ENCODE measurements at regions not wholly inside any gene's neighbourhood (a gene's known extent, or its start where the extent isn't known, plus 50 kb on each side); places are given as distances from the start of the nearest gene placed in this dataset.

DNA sequence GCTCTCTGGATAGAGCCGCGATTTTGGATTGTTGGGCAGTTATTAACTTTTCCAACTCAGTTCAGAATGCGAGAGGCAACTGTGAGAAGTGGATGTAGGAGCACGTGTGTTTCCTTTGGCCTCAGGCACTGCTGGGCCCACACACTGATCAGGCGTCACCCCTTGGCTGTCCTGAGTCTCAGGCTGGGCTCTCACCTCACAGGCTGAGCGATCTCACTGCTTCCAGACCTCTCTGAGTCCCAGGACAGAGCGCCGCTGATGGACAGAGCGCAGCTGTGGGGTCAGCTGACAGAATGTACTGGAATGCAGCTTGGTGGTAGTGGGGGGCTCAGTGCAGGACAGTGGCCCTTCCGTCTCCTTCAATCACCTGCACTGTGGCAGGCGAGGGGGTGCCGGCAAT is 516.2 kb downstream of the TBC1D22A start:
- Mint-ChIP-seq H3K4me3 (no peak overlapping the region), H3K4me1 (no peaks in the 10 kb centered on the region), H3K9me3 (no peaks in the 10 kb centered on the region), H3K27ac (no peak overlapping the region), H3K36me3 (no peaks in the 10 kb centered on the region), H3K27me3 (peaks cover 11 to 16% of the 10 kb centered on the region in 2 donors)
- peak in 1 of 5 donors; percentile 12 for DNase-seq
- Histone ChIP-seq H3K4me1 (ENCODE audit: insufficient read depth, low read length) (no peaks in the 10 kb centered on the region), H3K27me3 (ENCODE audit: insufficient read depth, low read length, poor library complexity, severe bottlenecking) (no peaks in the 10 kb centered on the region), H3K36me3 (ENCODE audit: insufficient read depth, low read length) (no peaks in the 10 kb centered on the region), H3K4me3 (ENCODE audit: low read length) (no peak overlapping the region), H3K27ac (ENCODE audit: low read depth, low read length) (no peak overlapping the region), H3K9me3 (ENCODE audit: low read length) (no peaks in the 10 kb centered on the region)
- ChIA-PET CTCF (no interaction called here), POLR2A (no interaction called here)

DNA sequence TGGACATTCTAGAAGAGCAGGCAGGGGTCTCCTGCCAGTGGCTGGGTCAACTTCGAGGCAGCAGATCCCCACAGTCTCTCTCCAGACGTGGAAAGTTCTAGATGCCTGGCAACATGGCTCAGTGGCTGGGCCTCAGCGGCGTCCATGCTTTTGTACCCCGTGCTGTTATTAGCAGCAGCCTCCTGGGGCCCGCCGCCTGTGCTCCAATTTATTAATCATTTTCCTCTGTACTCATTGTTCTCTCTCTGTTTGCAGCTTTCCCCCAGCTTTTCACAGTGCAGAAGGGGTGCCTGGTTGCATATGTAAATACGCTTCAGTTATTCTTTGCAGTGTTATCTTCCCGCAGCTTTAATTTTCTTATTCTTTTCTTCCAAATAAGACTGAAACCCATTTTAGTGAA is 515.1 kb downstream of the TBC1D22A start:
- no peaks in the 10 kb centered on the region for H3K36me3 Mint-ChIP-seq
- no peaks in the 10 kb centered on the region for H3K9me3 ChIP-seq (ENCODE audit: low read length)
- no peak for DNase-seq
- CTCF ChIA-PET: no interaction called here
- no peaks in the 10 kb centered on the region for H3K9me3 Mint-ChIP-seq
- peaks cover 11 to 16% of the 10 kb centered on the region in 2 donors for H3K27me3 Mint-ChIP-seq
- no peak overlapping the region for H3K27ac ChIP-seq (ENCODE audit: low read depth, low read length)
- no peak overlapping the region for H3K4me3 Mint-ChIP-seq
- no peaks in the 10 kb centered on the region for H3K27me3 ChIP-seq (ENCODE audit: insufficient read depth, low read length, poor library complexity, severe bottlenecking)
- POLR2A ChIA-PET: no interaction called here
- no peaks in the 10 kb centered on the region for H3K36me3 ChIP-seq (ENCODE audit: insufficient read depth, low read length)
- no peaks in the 10 kb centered on the region for H3K4me1 ChIP-seq (ENCODE audit: insufficient read depth, low read length)
- no peak overlapping the region for H3K4me3 ChIP-seq (ENCODE audit: low read length)
- no peak overlapping the region for H3K27ac Mint-ChIP-seq
- H3K4me1 Mint-ChIP-seq: no peaks in the 10 kb centered on the region

DNA sequence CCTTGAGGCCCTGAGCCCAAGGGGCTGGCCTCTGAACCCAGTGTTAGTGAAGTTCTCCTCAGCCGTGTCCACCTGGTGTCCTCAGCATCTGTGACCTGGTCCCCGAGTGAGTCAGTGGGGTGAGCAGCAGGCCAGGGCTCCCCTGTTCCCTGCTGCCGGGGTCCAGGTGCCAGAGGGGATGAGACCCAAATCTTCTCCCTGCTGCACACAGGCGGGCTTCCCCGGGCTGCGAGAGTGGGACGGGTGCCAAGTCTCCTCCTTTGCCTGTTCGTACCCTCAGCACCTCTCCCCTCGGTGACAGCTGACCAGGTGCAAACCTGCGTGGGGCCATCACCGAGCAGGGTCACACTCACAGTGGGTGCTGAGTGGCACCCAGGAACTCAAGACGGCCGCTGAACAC is 514.5 kb downstream of the TBC1D22A start:
- no peaks in the 10 kb centered on the region for H3K36me3 ChIP-seq (ENCODE audit: insufficient read depth, low read length)
- ChIA-PET POLR2A (no interaction called here), CTCF (no interaction called here)
- Mint-ChIP-seq H3K4me3 (no peak overlapping the region), H3K27ac (no peak overlapping the region), H3K27me3 (peaks cover 10 to 16% of the 10 kb centered on the region in 2 donors), H3K36me3 (no peaks in the 10 kb centered on the region), H3K4me1 (no peaks in the 10 kb centered on the region), H3K9me3 (no peaks in the 10 kb centered on the region)
- no peak overlapping the region for H3K27ac ChIP-seq (ENCODE audit: low read depth, low read length)
- no peaks in the 10 kb centered on the region for H3K27me3 ChIP-seq (ENCODE audit: insufficient read depth, low read length, poor library complexity, severe bottlenecking)
- H3K4me1 ChIP-seq (ENCODE audit: insufficient read depth, low read length): no peaks in the 10 kb centered on the region
- H3K9me3 ChIP-seq (ENCODE audit: low read length): no peaks in the 10 kb centered on the region
- peak in 1 of 5 donors; percentile 22 for DNase-seq
- no peak overlapping the region for H3K4me3 ChIP-seq (ENCODE audit: low read length)

DNA sequence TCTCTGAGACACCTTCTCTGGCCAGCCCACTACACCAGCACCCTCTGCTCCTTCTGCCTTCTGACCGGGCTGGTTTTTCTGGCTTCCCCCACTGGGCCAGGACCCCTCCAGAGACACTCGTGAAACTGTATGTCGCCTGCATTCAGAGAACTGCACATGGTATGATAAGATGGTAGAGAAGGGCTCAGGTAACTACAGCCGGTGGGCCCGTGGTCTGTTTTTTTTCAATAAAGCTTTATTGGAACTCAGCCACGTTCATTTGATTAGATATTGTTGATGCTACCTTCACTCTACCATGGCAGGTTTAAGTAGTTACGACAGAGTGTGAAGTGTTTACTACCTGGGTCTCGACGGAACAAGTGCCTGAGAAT is 514.0 kb downstream of the TBC1D22A start:
- Mint-ChIP-seq H3K4me1 (no peaks in the 10 kb centered on the region), H3K4me3 (no peak overlapping the region), H3K27ac (no peak overlapping the region), H3K27me3 (peaks cover 9 to 16% of the 10 kb centered on the region in 2 donors), H3K36me3 (no peaks in the 10 kb centered on the region), H3K9me3 (no peaks in the 10 kb centered on the region)
- Histone ChIP-seq H3K4me1 (ENCODE audit: insufficient read depth, low read length) (no peaks in the 10 kb centered on the region), H3K4me3 (ENCODE audit: low read length) (no peak overlapping the region), H3K27ac (ENCODE audit: low read depth, low read length) (no peak overlapping the region), H3K27me3 (ENCODE audit: insufficient read depth, low read length, poor library complexity, severe bottlenecking) (no peaks in the 10 kb centered on the region), H3K36me3 (ENCODE audit: insufficient read depth, low read length) (no peaks in the 10 kb centered on the region), H3K9me3 (ENCODE audit: low read length) (no peaks in the 10 kb centered on the region)
- CTCF ChIA-PET: no interaction called here
- no peak for DNase-seq
- POLR2A ChIA-PET: no interaction called here

DNA sequence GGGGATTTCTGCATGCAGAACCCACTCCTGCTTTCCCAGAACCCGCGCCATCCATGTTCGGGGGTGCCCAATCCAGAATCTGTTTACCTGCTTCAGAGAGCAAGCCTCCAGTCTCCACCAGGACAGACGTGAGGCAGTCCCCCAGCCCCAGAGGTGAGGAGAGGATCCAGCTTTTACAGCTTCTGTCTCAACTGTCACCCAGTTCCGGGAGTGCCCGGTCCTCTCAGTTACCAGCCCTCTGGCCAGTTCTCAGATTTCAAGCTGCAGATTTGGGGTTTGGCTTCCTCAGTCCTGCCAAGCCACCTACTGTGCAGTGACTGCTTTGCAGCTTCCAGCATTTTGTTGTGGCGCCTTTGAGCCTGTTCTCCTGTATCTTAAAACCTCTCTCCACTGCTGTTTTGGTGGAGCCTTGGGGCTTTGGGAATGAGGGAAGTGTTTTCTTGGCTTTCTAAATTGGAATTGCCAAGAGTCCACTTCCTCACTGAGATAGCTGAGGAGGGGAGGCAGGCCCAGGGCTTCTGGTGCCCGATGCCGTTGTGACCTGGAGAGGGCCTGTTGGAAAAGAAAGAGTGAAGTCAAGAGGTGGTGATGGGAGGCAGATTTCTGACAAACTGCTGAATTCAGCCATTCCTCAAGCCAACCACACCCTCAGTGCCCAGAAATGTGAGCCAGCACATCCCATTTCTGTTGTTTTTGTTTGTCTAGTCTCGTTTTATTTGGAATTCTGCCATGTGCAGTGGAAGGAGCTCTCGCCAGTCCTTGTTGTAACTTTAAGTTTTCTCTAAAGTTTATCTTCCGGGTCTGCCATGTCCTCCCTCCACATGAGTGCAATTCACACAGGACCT is 513.4 kb downstream of the TBC1D22A start:
- Histone ChIP-seq H3K9me3 (ENCODE audit: low read length) (no peaks in the 10 kb centered on the region), H3K36me3 (ENCODE audit: insufficient read depth, low read length) (no peaks in the 10 kb centered on the region), H3K4me3 (ENCODE audit: low read length) (no peak overlapping the region), H3K27ac (ENCODE audit: low read depth, low read length) (no peak overlapping the region), H3K4me1 (ENCODE audit: insufficient read depth, low read length) (no peaks in the 10 kb centered on the region), H3K27me3 (ENCODE audit: insufficient read depth, low read length, poor library complexity, severe bottlenecking) (no peaks in the 10 kb centered on the region)
- no peak overlapping the region for H3K27ac Mint-ChIP-seq
- H3K9me3 Mint-ChIP-seq: no peaks in the 10 kb centered on the region
- DNase-seq: peak in 1 of 5 donors; percentile 30
- H3K27me3 Mint-ChIP-seq: peaks cover 8 to 16% of the 10 kb centered on the region in 2 donors
- H3K4me3 Mint-ChIP-seq: no peak overlapping the region
- CTCF ChIA-PET: no interaction called here
- H3K4me1 Mint-ChIP-seq: no peaks in the 10 kb centered on the region
- no peaks in the 10 kb centered on the region for H3K36me3 Mint-ChIP-seq
- POLR2A ChIA-PET: no interaction called here

DNA sequence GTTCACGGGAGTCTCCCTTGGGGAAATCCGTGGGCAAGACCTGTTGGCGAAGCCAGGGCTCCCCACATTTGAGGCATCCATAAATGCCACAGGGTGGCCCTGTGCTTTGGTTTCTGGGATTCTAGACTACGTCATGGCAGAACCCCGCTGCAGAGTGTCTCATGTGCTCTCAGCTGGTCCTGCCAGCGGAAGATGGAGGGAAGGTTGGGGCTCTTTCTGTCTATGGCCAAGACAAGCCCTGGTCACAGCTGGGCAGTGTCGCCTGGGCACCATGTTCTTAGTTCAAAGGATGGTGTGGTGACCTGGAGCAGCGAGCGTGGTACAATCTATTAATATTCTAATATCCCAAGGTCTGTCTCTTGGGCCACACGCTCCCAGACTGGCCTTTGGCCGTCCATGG is 511.7 kb downstream of the TBC1D22A start:
- peaks cover 6 to 16% of the 10 kb centered on the region in 2 donors for H3K27me3 Mint-ChIP-seq
- no peaks in the 10 kb centered on the region for H3K9me3 ChIP-seq (ENCODE audit: low read length)
- H3K4me1 Mint-ChIP-seq: no peaks in the 10 kb centered on the region
- no peak overlapping the region for H3K4me3 ChIP-seq (ENCODE audit: low read length)
- ChIA-PET POLR2A (no interaction called here), CTCF (no interaction called here)
- H3K27ac ChIP-seq (ENCODE audit: low read depth, low read length): no peak overlapping the region
- H3K27ac Mint-ChIP-seq: no peak overlapping the region
- H3K4me3 Mint-ChIP-seq: no peak overlapping the region
- H3K4me1 ChIP-seq (ENCODE audit: insufficient read depth, low read length): no peaks in the 10 kb centered on the region
- no peaks in the 10 kb centered on the region for H3K36me3 Mint-ChIP-seq
- peak in 1 of 5 donors; percentile 32 for DNase-seq
- H3K36me3 ChIP-seq (ENCODE audit: insufficient read depth, low read length): no peaks in the 10 kb centered on the region
- H3K27me3 ChIP-seq (ENCODE audit: insufficient read depth, low read length, poor library complexity, severe bottlenecking): no peaks in the 10 kb centered on the region
- no peaks in the 10 kb centered on the region for H3K9me3 Mint-ChIP-seq

DNA sequence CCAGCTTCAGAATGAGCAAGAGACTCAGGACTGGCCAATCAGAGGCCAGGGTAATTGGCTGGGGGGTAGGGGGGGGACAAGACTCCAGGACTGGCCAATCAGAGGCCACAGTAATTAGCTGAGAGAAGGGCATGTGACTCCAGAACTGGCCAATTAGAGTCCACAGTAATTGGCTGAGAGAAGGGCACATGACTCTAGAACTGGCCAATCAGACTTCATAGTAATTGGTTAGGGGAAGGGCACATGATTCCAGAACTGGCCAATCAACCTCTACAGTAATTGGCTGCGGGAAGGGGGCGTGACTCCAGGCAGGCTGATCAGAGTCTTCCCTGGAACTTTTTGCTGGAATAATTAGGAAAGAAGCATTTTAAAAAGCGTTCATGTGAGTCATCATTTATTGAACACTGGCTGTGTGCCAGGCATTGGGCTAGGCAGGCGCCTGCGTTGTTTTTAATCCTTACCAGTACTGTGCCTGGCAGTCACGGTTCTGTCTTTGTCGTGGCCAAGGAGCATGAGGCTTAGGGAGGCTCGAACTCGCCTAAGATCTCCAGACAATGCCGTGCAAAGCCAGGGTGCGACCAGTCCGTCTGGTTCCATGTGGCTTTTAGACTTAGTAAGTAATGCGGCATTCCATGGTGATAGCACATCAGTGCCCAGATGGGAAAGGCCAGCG is 508.1 kb downstream of the TBC1D22A start:
- Histone ChIP-seq H3K4me1 (ENCODE audit: insufficient read depth, low read length) (no peaks in the 10 kb centered on the region), H3K36me3 (ENCODE audit: insufficient read depth, low read length) (no peaks in the 10 kb centered on the region), H3K27me3 (ENCODE audit: insufficient read depth, low read length, poor library complexity, severe bottlenecking) (no peaks in the 10 kb centered on the region), H3K9me3 (ENCODE audit: low read length) (no peaks in the 10 kb centered on the region), H3K27ac (ENCODE audit: low read depth, low read length) (no peak overlapping the region), H3K4me3 (ENCODE audit: low read length) (no peak overlapping the region)
- peaks cover 6 to 8% of the 10 kb centered on the region in 2 donors for H3K27me3 Mint-ChIP-seq
- no peaks in the 10 kb centered on the region for H3K36me3 Mint-ChIP-seq
- ChIA-PET POLR2A (no interaction called here), CTCF (no interaction called here)
- H3K4me1 Mint-ChIP-seq: no peaks in the 10 kb centered on the region
- no peak overlapping the region for H3K27ac Mint-ChIP-seq
- DNase-seq: no peak
- no peaks in the 10 kb centered on the region for H3K9me3 Mint-ChIP-seq
- H3K4me3 Mint-ChIP-seq: no peak overlapping the region

DNA sequence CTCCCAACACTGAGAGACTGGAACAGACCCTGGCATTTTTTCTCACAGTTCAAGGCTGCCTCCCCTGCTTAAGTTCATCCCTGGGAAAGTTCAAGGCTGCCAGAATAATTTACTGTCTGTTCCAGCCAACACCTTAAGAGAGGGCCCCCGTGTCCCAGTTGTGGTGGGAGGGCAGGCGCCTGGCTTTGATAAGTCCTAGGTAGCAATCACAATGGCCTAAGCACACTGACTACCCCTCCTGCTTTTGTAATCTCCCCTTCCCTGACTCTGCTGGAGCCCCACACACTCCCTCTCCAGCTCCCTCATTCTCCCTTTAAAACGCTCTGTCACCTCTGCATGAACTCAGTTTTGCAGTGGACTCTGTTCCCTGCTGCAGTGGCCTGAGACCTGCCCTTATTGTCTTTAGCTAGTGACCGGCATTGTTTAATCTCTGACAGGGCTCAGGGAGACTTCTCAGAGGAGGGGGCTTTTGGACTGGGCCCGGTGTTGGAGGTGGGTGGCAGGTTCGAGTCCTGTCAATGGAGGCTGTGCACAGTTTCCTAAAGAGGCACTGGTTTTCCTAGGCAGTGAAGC is 507.2 kb downstream of the TBC1D22A start:
- Mint-ChIP-seq H3K9me3 (no peaks in the 10 kb centered on the region), H3K36me3 (no peaks in the 10 kb centered on the region), H3K4me1 (no peaks in the 10 kb centered on the region), H3K27ac (no peak overlapping the region), H3K4me3 (no peak overlapping the region), H3K27me3 (peaks cover 6% of the 10 kb centered on the region in 2 donors)
- no peaks in the 10 kb centered on the region for H3K36me3 ChIP-seq (ENCODE audit: insufficient read depth, low read length)
- ChIA-PET POLR2A (no interaction called here), CTCF (interaction anchor here (1.4 kb wide), 1 partner anchor 15 kb away, joined by 3 read pairs; no protein-coding TSS in a partner anchor)
- no peak overlapping the region for H3K4me3 ChIP-seq (ENCODE audit: low read length)
- no peak for DNase-seq
- no peaks in the 10 kb centered on the region for H3K4me1 ChIP-seq (ENCODE audit: insufficient read depth, low read length)
- no peaks in the 10 kb centered on the region for H3K27me3 ChIP-seq (ENCODE audit: insufficient read depth, low read length, poor library complexity, severe bottlenecking)
- H3K27ac ChIP-seq (ENCODE audit: low read depth, low read length): no peak overlapping the region
- H3K9me3 ChIP-seq (ENCODE audit: low read length): no peaks in the 10 kb centered on the region

Data from CD8-positive, alpha-beta memory T cell (primary cell).